Heart right ventricle (tissue), 16 donors: ENCODE measurements at regions not wholly inside any gene's neighbourhood (a gene's known extent, or its start where the extent isn't known, plus 50 kb on each side); places are given as distances from the start of the nearest gene placed in this dataset.

Experiments used
- ATAC-seq, 8 donors: fragments of 200-7000 bp; cut with Tn5 transposase; one replicate each; pipeline ENCODE4 v1.9.1; 2020; ENCODE audit warnings: mild to moderate bottlenecking in 8 of 8, moderate library complexity in 8 of 8, moderate number of reproducible peaks in 1 of 8
- DNase-seq, 2 donors: peaks; one replicate each; pipeline ENCODE4 v3.0.0-alpha.2; 2020
- H3K27ac ChIP-seq, 10 donors: fragments of 200-600 bp; sonication (generic) in 2 of 10; one replicate each; pipeline versions ENCODE4 v1.5.0 to v1.8.0; 2020 to 2022; ENCODE audit warnings: mild to moderate bottlenecking in 3 of 10
- H3K27me3 ChIP-seq, 7 donors: fragments of 200-600 bp; one replicate each; pipeline ENCODE4 v1.8.0; 2021 to 2022; ENCODE audit warnings: mild to moderate bottlenecking in 2 of 7
- H3K36me3 ChIP-seq, 9 donors: fragments of 200-600 bp; sonication (generic) in 1 of 9; one replicate each; pipeline versions ENCODE4 v1.5.0 to v1.8.0; 2020 to 2022; ENCODE audit warnings: mild to moderate bottlenecking in 2 of 9
- H3K4me1 ChIP-seq, 9 donors: fragments of 200-600 bp; sonication (generic) in 1 of 9; one replicate each; pipeline versions ENCODE4 v1.5.0 to v1.8.0; 2020 to 2022; ENCODE audit warnings: mild to moderate bottlenecking in 4 of 9
- H3K4me3 ChIP-seq, 10 donors: fragments of 200-600 bp; sonication (generic) in 2 of 10; one replicate each; pipeline versions ENCODE4 v1.5.0 to v1.8.0; 2020 to 2022; ENCODE audit warnings: mild to moderate bottlenecking in 7 of 10, moderate library complexity in 2 of 10
- H3K9me3 ChIP-seq, 11 donors: fragments of 200-600 bp in 10 of 11; sonication (generic) in 2 of 11; one replicate each; pipeline versions ENCODE4 v1.5.0 to v1.8.0; 2013 to 2022; ENCODE audit warnings: mild to moderate bottlenecking in 2 of 11, control low read depth in 1 of 11, moderate library complexity in 1 of 11
- WGBS, 2 donors: extraction: QIAGEN DNeasy Blood & Tissue Kit; methylation state at CpG; one replicate each; pipeline ENCODE4 v1.1.7; 2013; ENCODE audit warnings: inconsistent platforms in 1 of 2; 5-methylcytosine and 5-hydroxymethylcytosine counted together
- intact Hi-C, 10 donors: fragments of 100-400 bp; cut with DNase I; formaldehyde crosslinking; loops; one replicate each; pipeline versions ENCODE4 v1.11.1 to v1.14.2; 2022
- TF ChIP-seq, protein P1 (sequence below), 9 donors: fragments of 200-600 bp; sonication (generic) in 2 of 9; IDR thresholded peaks; one replicate each; pipeline versions ENCODE4 v1.5.0 to v1.8.0; 2021 to 2022; ENCODE audit warnings: antibody characterized with exemption in 9 of 9, mild to moderate bottlenecking in 5 of 9, moderate library complexity in 1 of 9
- donor health status: Arrhythmogenic right ventricular cardiomyopathy.
- donor health status: ischemic (EF 13 %, LVEDD 7.1; RV severe dilation, severe dysfunction).
- donor health status: healthy with polysubstance abuse.
- donor health status: DM: no; HTN: yes; CAD: no.
- donor health status: DM: no; HTN: no; CAD: no.
- donor health status: ischemic (EF 25% LVEDD 6.9; RV normal size, moderate dysfunction).
- donor health status: ischemic (EF 25% LVEDD 5.7; RV mildly dilated, moderate dysfunction).
- donor health status: healthy.
- donor health status: DM: yes; HTN: yes; CAD: no.
- donor health status: Ischemic cardiomyopathy.
- donor health status: ischemic (EF 35%, LVEDD 5.7; RV mildly dilated, moderate dysfunction).
- donor health status: nonischemic (EF 11% LVEDD 7.7; RV severe dilation, severe dysfunction).
- donor health status: DM: yes; HTN: yes; CAD: no.
- donor health status: PGD.
- donor health status: ischemic (EF 29% LVEDD 5.4; RV normal size, mild dysfunction).
- donor health status: nonischemic (EF 23%, LVEDD 6.1; RV moderate dilation, normal function).

DNA sequence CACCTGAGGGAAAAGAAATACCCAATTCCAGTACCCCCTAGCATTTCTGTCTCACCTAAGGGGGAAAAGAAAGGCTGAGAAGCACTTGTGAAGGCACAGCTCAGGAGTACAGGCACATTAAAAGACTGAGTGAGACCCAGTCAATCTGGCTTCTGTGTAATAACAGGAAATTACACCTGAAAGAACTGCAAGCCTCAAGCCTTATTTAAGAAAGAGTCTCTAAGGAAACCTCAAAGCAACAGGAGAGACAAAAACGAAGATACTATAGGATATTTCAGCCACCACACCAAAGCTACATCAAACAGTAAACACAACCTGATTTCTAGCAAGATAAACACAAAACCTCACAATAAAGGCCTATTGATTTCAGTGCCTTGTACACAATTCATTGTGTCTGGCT is 69.6 kb upstream of the CDK1 start:
- 0% methylated on average over 1 of the region's 1 CpG for WGBS, 2 donors
- Histone ChIP-seq H3K36me3 (no peaks in the 10 kb centered on the region), H3K4me3 (no peak overlapping the region), H3K4me1 (peaks cover 0 to 5% (median 0%) of the 10 kb centered on the region in 9 donors), H3K27me3 (peaks cover 0 to 3% (median 0%) of the 10 kb centered on the region in 7 donors), H3K9me3 (no peaks in the 10 kb centered on the region), H3K27ac (peak overlapping the region in 1 of 10 donors; percentile 32)
- DNase-seq (no peak), ATAC-seq (no peak)
- intact Hi-C loops: no loop called here
- TF ChIP-seq, protein P1, sequence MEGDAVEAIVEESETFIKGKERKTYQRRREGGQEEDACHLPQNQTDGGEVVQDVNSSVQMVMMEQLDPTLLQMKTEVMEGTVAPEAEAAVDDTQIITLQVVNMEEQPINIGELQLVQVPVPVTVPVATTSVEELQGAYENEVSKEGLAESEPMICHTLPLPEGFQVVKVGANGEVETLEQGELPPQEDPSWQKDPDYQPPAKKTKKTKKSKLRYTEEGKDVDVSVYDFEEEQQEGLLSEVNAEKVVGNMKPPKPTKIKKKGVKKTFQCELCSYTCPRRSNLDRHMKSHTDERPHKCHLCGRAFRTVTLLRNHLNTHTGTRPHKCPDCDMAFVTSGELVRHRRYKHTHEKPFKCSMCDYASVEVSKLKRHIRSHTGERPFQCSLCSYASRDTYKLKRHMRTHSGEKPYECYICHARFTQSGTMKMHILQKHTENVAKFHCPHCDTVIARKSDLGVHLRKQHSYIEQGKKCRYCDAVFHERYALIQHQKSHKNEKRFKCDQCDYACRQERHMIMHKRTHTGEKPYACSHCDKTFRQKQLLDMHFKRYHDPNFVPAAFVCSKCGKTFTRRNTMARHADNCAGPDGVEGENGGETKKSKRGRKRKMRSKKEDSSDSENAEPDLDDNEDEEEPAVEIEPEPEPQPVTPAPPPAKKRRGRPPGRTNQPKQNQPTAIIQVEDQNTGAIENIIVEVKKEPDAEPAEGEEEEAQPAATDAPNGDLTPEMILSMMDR (IDR thresholded peaks at IDR 0.05): no peak

DNA sequence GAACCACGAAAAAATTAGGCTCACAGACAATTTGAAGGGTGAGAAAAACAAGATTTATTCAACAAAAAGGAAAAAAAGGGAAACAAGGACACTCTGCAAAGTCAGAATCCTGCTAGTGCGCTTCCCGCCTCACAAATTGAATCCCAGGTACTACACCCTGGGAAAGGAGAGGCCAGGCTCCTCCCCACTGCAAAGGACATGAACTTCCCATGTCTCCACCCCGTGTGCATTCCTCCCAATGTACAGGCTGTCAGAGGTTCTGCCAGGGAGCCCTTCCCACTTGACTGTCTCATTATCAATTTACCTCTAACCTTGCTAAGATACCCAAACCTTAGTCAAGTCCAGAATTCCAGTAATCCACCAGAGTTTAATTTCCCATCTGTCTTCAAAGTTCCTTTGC is 70.4 kb upstream of the CDK1 start:
- peaks cover 0 to 3% (median 0%) of the 10 kb centered on the region in 7 donors for H3K27me3 ChIP-seq
- TF ChIP-seq, protein P1 (IDR thresholded peaks at IDR 0.05): no peak
- H3K4me1 ChIP-seq: peaks cover 0 to 5% (median 0%) of the 10 kb centered on the region in 9 donors
- no peak overlapping the region for H3K4me3 ChIP-seq
- no peaks in the 10 kb centered on the region for H3K9me3 ChIP-seq
- ATAC-seq (no peak), DNase-seq (no peak)
- WGBS, 2 donors: 66 to 68% methylated on average over 4 of the region's 4 CpGs
- H3K27ac ChIP-seq: peak overlapping the region in 1 of 10 donors; percentile 32
- intact Hi-C loops: no loop called here
- no peaks in the 10 kb centered on the region for H3K36me3 ChIP-seq

DNA sequence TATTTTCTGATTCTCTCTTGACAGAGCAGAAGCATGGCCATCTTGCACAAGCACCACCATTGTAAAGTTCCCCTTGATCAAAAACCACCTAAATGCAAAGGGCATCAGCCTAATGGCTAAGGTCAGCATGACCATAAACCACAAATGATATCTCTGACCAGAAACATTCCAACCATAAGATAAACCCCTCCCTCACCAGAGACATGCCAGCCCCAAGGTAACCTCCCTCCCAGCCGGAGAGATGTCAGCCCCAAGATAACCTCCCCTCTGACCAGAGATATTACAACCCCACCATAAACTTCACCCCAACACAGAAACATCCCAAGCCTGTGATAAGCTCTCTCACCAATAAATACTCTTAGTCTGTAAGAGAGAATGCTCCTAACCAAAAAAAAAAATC is 72.1 kb upstream of the CDK1 start:
- H3K27ac ChIP-seq: no peak overlapping the region
- DNase-seq (no peak), ATAC-seq (no peak)
- H3K4me1 ChIP-seq: peaks cover 0 to 5% (median 0%) of the 10 kb centered on the region in 9 donors
- H3K27me3 ChIP-seq: no peaks in the 10 kb centered on the region
- H3K4me3 ChIP-seq: no peak overlapping the region
- 70 to 79% methylated on average over 1 of the region's 1 CpG for WGBS, 2 donors
- H3K9me3 ChIP-seq: peaks cover 0 to under 1% (median 0%) of the 10 kb centered on the region in 11 donors
- TF ChIP-seq, protein P1 (IDR thresholded peaks at IDR 0.05): no peak
- H3K36me3 ChIP-seq: no peaks in the 10 kb centered on the region
- intact Hi-C loops: no loop called here

DNA sequence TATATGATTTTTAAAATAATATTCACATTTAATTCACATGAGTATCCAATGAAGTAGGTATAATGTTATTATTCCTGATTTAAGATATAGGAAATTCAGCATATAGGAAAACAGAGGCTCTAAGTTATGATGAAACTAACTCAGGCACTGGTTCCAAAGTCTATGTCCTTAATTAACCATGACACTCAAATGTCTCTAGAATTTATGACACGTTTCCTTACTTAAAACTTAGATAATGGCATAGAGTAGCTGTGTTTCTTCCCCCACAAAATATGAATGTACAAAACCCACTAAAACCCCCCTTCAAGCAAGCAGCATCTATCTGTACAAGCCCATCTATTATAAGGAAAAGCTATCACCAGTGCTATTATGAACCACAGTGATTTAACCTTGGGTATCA is 72.9 kb upstream of the CDK1 start:
- ATAC-seq: no peak
- no peak overlapping the region for H3K4me3 ChIP-seq
- H3K27me3 ChIP-seq: no peaks in the 10 kb centered on the region
- H3K36me3 ChIP-seq: no peaks in the 10 kb centered on the region
- H3K4me1 ChIP-seq: peaks cover 0 to 5% (median 0%) of the 10 kb centered on the region in 9 donors
- TF ChIP-seq, protein P1 (IDR thresholded peaks at IDR 0.05): no peak
- intact Hi-C loops: no loop called here
- 81 to 82% methylated on average over 1 of the region's 1 CpG for WGBS, 2 donors
- no peak for DNase-seq
- no peak overlapping the region for H3K27ac ChIP-seq
- peaks cover 0 to 8% (median 0%) of the 10 kb centered on the region in 11 donors for H3K9me3 ChIP-seq
